Activated CD4-positive, alpha-beta memory T cell treated with anti-CD3 and anti-CD28 coated beads, Interleukin-2, amount 10 ng/mL, durations not matched to agents 7 days and 5 days (primary cell): ENCODE measurements at regions not wholly inside any gene's neighbourhood (a gene's known extent, or its start where the extent isn't known, plus 50 kb on each side); places are given as distances from the start of the nearest gene placed in this dataset.

Experiments
- CTCF ChIA-PET: fragments of 350-600 bp; sonication (Branson Sonifier 250); formaldehyde crosslinking; loops from one replicate; lab custom pipeline; 2021; ENCODE audit warnings: antibody characterized with exemption, inconsistent platforms; lab: Charles Lee
- POLR2A ChIA-PET: fragments of 350-600 bp; sonication (Branson Sonifier 250); formaldehyde crosslinking; loops from one replicate; lab custom pipeline; 2021; ENCODE audit warnings: antibody characterized with exemption; lab: Charles Lee
- DNase-seq: peaks from one replicate; pipeline ENCODE4 v3.0.0-alpha.2; 2020
- H3K27ac Mint-ChIP-seq: one replicate; pipeline ENCODE4 v1.8.0; 2021; ENCODE audit warnings: mild to moderate bottlenecking, mixed read lengths
- H3K27me3 Mint-ChIP-seq: one replicate; pipeline ENCODE4 v1.8.0; 2021; ENCODE audit warnings: mixed read lengths
- H3K36me3 Mint-ChIP-seq: one replicate; pipeline ENCODE4 v1.8.0; 2021; ENCODE audit warnings: low read depth, mixed read lengths
- H3K4me1 Mint-ChIP-seq: one replicate; pipeline ENCODE4 v1.8.0; 2021; ENCODE audit warnings: mixed read lengths
- H3K4me3 Mint-ChIP-seq: one replicate; pipeline ENCODE4 v1.8.0; 2021; ENCODE audit warnings: mild to moderate bottlenecking, mixed read lengths
- H3K9me3 Mint-ChIP-seq: one replicate; pipeline ENCODE4 v1.8.0; 2021; ENCODE audit warnings: mixed read lengths

DNA sequence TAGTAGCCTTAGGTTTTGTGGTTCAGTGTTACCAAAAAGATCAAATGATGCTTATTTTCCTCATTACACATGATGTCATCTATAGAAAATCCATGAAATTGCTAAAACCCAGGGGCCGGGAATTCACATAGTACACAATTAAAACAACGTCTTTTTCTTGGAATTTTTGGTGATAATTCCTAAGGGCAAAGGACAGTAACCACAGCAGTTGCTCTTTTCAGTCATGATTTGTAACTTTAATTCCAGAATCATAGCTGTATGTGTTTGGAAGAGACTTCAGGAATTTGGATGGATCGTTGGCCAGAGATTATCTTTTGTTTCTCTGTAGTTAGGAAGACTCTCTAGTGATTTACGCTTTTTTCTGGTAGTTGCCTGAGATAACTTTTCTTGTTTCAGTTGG is 748.7 kb downstream of the TLE4 start:
- Mint-ChIP-seq H3K27me3 (no peaks in the 10 kb centered on the region), H3K27ac (no peak overlapping the region), H3K36me3 (no peaks in the 10 kb centered on the region), H3K4me1 (no peaks in the 10 kb centered on the region), H3K9me3 (no peaks in the 10 kb centered on the region), H3K4me3 (no peak overlapping the region)
- ChIA-PET CTCF (interaction anchor here (0.6 kb wide), 1 partner anchor 1103 kb away, joined by 3 read pairs; no protein-coding TSS in a partner anchor), POLR2A (no interaction called here)
- no peak for DNase-seq

DNA sequence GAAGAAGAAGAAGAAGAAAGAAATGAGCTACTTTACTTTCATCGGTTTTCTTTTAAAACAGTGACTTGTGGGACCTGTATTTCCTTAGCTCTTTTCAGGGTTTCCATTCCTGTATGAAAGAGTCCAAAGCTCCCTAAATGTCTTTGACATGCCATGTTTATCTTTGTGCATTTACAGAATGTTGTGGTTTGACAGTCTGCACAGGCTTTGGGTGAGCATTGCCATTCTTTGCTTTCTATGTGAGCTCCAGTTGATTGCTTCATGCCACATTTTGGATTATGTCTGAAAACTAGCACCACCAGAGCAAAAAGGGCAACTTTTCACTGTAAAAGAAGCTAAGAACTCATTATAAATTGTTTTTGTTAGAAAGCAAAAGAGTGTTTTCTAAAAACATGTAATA is 733.4 kb downstream of the TLE4 start:
- CTCF ChIA-PET = no interaction called here
- H3K27ac Mint-ChIP-seq = no peak overlapping the region
- no peaks in the 10 kb centered on the region for H3K36me3 Mint-ChIP-seq
- DNase-seq = no peak
- H3K9me3 Mint-ChIP-seq = no peaks in the 10 kb centered on the region
- no peaks in the 10 kb centered on the region for H3K27me3 Mint-ChIP-seq
- POLR2A ChIA-PET = no interaction called here
- no peak overlapping the region for H3K4me3 Mint-ChIP-seq
- no peaks in the 10 kb centered on the region for H3K4me1 Mint-ChIP-seq

DNA sequence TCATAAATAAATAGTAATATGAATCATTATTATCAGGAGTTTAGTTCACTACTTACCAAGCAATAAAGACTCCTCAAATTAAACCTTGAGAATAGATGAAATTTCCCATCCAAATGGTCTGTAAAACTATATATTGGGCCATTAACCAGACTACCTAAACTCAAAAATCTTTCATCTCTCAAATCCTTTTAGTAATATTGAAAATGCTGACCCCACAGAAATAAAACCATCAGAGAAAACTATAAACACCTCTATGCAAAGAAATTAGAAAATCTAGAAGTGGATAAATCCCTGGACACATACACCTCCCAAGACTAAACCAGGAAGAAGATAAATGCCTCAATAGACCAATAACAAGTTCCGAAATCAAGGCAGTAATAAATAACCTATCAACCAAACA is 723.2 kb downstream of the TLE4 start:
- ChIA-PET CTCF (no interaction called here), POLR2A (no interaction called here)
- H3K36me3 Mint-ChIP-seq = no peaks in the 10 kb centered on the region
- H3K27me3 Mint-ChIP-seq = no peaks in the 10 kb centered on the region
- no peak overlapping the region for H3K27ac Mint-ChIP-seq
- H3K4me3 Mint-ChIP-seq = no peak overlapping the region
- peaks cover 14% of the 10 kb centered on the region for H3K9me3 Mint-ChIP-seq
- DNase-seq = no peak
- H3K4me1 Mint-ChIP-seq = no peaks in the 10 kb centered on the region

DNA sequence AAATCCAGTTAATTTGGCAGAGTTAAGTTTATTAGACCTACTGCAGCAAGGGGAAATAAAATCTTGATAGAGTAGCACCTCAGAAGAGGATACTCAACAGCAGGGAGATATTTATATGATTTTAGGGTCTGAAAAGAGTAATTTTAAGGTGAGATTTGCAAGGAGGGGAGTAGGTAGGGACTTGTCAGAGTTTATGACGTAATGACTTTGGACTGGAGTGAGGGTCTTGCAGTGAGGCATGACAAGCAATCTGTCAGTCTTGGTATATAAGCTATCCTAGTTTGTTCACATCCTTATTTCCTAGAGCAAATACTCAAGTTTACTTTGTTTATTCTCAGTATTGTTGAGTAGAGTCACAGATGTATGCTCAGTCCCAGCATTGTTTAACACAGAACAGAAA is 722.6 kb downstream of the TLE4 start:
- ChIA-PET CTCF (no interaction called here), POLR2A (no interaction called here)
- Mint-ChIP-seq H3K36me3 (no peaks in the 10 kb centered on the region), H3K9me3 (peaks cover 11% of the 10 kb centered on the region), H3K27ac (no peak overlapping the region), H3K4me3 (no peak overlapping the region), H3K4me1 (no peaks in the 10 kb centered on the region), H3K27me3 (no peaks in the 10 kb centered on the region)
- no peak for DNase-seq

DNA sequence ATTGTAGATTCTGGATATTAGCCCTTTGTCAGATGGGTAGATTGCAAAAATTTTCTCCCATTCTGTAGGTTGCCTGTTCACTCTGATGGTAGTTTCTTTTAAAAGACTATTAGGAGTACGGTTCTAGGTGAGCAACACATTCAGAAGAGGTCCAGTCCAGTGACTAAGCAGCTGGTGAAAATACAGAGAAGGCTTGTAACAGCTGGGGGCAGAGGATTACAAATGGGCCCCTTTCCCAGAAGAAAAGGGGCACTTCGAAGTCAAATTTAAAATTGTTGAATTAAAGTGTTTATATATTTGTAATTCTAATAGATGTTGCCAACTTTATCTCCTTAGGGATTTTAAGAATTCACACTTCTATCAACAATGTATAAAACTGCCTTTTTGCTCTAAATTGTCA is 720.5 kb downstream of the TLE4 start:
- CTCF ChIA-PET = no interaction called here
- Mint-ChIP-seq H3K36me3 (no peaks in the 10 kb centered on the region), H3K27ac (no peak overlapping the region), H3K9me3 (peaks cover 9% of the 10 kb centered on the region), H3K4me1 (no peaks in the 10 kb centered on the region), H3K4me3 (no peak overlapping the region), H3K27me3 (no peaks in the 10 kb centered on the region)
- POLR2A ChIA-PET = no interaction called here
- no peak for DNase-seq

DNA sequence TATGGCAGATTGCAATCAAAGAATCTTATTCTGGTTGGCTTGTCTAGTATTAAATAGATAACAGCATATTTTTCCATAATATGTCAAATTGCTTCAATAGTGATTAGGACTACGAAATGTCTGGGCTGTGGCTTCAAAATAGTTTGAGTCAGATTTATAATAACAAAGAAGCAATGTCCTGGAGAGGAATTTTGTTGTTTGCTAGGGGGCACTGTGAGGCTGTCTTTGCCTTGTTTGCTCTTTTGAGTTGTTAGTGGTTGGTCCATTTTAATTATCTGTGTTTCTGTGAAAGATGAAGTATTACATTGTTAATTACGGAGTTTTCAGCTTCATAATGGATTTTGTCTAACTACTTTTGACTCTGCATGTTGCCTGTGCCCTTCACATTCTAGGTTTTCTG is 713.6 kb downstream of the TLE4 start:
- no peaks in the 10 kb centered on the region for H3K27me3 Mint-ChIP-seq
- no peaks in the 10 kb centered on the region for H3K4me1 Mint-ChIP-seq
- POLR2A ChIA-PET = no interaction called here
- no peak overlapping the region for H3K4me3 Mint-ChIP-seq
- CTCF ChIA-PET = no interaction called here
- no peak for DNase-seq
- no peaks in the 10 kb centered on the region for H3K36me3 Mint-ChIP-seq
- no peak overlapping the region for H3K27ac Mint-ChIP-seq
- H3K9me3 Mint-ChIP-seq = peaks cover 3% of the 10 kb centered on the region

DNA sequence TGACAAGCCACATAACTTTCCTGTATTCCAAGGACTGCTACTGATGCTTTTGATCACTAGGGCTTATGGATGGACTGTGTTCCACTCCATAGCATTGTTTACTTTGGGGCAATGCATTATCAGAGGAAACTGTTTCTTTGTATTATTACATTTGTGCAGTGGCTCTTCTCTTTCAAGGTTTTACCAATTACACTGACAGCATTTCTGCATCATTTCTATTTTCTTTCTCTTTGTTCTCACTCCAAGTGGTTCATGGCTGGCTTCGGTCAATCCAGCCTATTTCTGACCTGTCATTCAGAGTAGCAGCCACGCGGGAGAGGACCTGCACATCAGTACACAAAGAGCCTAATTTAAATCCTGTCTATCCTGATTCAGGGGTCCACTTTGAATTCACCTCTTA is 711.0 kb downstream of the TLE4 start:
- Mint-ChIP-seq H3K4me3 (no peak overlapping the region), H3K27me3 (no peaks in the 10 kb centered on the region), H3K27ac (no peak overlapping the region), H3K36me3 (no peaks in the 10 kb centered on the region), H3K9me3 (peaks cover 3% of the 10 kb centered on the region), H3K4me1 (no peaks in the 10 kb centered on the region)
- DNase-seq = no peak
- POLR2A ChIA-PET = no interaction called here
- CTCF ChIA-PET = no interaction called here

DNA sequence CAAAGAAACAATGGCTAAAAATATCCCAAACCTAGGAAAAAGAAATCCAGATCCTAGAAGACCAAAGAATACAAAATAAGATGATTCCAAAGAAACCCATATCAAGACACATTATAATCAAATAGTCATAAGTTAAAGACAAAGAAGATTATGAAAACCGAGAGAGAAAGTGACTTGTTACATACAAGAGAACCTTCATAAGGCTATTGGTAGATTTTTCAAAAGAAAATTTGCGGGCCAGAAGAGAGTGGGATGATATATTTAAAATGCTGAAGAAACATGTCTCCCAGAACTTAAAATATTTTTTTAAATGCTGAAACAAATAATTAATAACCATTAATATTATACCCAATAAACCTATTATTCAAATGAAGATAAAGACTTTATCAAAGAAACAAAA is 687.3 kb downstream of the TLE4 start:
- Mint-ChIP-seq H3K36me3 (no peaks in the 10 kb centered on the region), H3K9me3 (peaks cover 10% of the 10 kb centered on the region), H3K27me3 (no peaks in the 10 kb centered on the region), H3K4me1 (no peaks in the 10 kb centered on the region), H3K27ac (no peak overlapping the region), H3K4me3 (no peak overlapping the region)
- CTCF ChIA-PET = no interaction called here
- POLR2A ChIA-PET = no interaction called here
- DNase-seq = no peak

DNA sequence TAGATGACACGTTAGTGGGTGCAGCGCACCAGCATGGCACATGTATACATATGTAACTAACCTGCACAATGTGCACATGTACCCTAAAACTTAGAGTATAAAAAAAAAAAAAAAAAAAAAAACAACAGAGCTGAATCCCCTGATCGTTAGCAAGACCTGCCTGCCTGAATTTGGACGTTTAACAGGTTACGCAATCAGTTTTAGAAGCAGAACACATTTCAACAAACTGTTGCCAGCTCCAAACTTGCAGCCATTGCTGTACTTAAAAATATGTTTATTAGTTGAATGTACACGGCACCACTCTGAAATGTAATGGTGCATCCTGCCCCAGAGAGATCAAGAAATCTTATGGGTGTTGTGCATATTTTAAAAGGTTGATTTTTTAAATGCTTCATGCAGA is 680.0 kb downstream of the TLE4 start:
- H3K36me3 Mint-ChIP-seq = no peaks in the 10 kb centered on the region
- no peak overlapping the region for H3K27ac Mint-ChIP-seq
- no peaks in the 10 kb centered on the region for H3K4me1 Mint-ChIP-seq
- CTCF ChIA-PET = no interaction called here
- POLR2A ChIA-PET = no interaction called here
- DNase-seq = no peak
- no peaks in the 10 kb centered on the region for H3K9me3 Mint-ChIP-seq
- H3K27me3 Mint-ChIP-seq = no peaks in the 10 kb centered on the region
- H3K4me3 Mint-ChIP-seq = no peak overlapping the region

DNA sequence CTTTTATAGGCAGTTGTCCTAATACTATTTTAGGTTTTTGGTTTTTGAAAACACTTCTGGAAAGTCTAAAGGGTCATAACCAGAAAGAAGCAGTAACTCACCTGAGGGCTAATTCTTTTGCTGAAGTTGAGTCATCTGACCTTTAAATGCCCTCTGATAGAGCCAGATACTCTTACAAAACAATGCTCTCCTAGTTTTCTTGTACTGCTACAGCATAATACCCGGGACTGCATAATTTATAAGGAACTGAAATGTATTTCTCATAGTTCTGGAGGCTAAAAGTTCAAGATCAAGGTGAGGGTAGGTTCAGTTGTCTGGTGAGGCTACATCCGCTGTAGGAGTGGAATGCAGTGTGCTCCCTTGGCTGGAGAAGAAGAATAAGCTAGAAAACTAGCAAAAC is 670.3 kb downstream of the TLE4 start:
- no peak for DNase-seq
- no peak overlapping the region for H3K4me3 Mint-ChIP-seq
- no peak overlapping the region for H3K27ac Mint-ChIP-seq
- POLR2A ChIA-PET = no interaction called here
- peaks cover 2% of the 10 kb centered on the region for H3K9me3 Mint-ChIP-seq
- no peaks in the 10 kb centered on the region for H3K36me3 Mint-ChIP-seq
- CTCF ChIA-PET = no interaction called here
- H3K4me1 Mint-ChIP-seq = no peaks in the 10 kb centered on the region
- H3K27me3 Mint-ChIP-seq = no peaks in the 10 kb centered on the region

DNA sequence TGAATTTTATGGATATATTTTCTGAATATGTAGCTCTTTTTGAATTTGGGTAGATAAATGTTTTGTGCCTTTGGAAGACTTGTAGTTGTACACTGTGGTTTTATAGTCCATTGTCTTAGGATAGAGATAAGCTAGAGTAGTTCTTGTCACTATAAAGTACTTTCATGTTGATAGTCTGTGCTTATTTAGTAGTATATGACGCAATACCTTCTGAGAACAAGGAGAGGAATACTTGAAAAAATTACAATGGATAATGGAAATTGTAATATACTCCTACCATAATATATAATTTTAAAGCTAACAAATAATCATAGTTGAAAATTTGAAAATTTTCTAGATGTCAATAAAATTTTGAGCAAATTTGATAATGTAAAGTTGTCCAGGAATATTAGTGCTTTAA is 664.0 kb downstream of the TLE4 start:
- Mint-ChIP-seq H3K36me3 (no peaks in the 10 kb centered on the region), H3K9me3 (peaks cover 4% of the 10 kb centered on the region), H3K4me1 (no peaks in the 10 kb centered on the region), H3K27ac (no peak overlapping the region), H3K27me3 (no peaks in the 10 kb centered on the region), H3K4me3 (no peak overlapping the region)
- POLR2A ChIA-PET = no interaction called here
- DNase-seq = no peak
- CTCF ChIA-PET = no interaction called here

DNA sequence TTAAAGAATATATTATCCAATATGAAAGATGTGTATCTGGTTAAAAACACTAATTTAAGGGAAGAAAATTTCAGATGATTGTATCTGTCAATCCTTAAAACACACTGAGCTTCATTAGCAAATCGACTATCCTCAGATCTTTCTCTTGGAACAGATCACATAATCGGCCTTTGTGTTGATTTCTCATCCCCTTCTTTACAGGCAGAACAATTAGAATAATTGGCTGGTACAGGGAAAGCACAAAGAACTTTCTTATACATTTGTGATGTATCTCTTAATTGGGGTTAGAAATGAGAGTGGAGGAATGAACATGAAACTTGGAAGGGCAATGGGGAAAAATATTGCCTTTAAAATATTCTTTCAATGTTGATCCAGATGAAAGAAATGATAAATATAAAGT is 662.1 kb downstream of the TLE4 start:
- Mint-ChIP-seq H3K4me3 (no peak overlapping the region), H3K27me3 (no peaks in the 10 kb centered on the region), H3K9me3 (peaks cover 4% of the 10 kb centered on the region), H3K36me3 (no peaks in the 10 kb centered on the region), H3K4me1 (no peaks in the 10 kb centered on the region), H3K27ac (no peak overlapping the region)
- ChIA-PET CTCF (no interaction called here), POLR2A (no interaction called here)
- DNase-seq = no peak

DNA sequence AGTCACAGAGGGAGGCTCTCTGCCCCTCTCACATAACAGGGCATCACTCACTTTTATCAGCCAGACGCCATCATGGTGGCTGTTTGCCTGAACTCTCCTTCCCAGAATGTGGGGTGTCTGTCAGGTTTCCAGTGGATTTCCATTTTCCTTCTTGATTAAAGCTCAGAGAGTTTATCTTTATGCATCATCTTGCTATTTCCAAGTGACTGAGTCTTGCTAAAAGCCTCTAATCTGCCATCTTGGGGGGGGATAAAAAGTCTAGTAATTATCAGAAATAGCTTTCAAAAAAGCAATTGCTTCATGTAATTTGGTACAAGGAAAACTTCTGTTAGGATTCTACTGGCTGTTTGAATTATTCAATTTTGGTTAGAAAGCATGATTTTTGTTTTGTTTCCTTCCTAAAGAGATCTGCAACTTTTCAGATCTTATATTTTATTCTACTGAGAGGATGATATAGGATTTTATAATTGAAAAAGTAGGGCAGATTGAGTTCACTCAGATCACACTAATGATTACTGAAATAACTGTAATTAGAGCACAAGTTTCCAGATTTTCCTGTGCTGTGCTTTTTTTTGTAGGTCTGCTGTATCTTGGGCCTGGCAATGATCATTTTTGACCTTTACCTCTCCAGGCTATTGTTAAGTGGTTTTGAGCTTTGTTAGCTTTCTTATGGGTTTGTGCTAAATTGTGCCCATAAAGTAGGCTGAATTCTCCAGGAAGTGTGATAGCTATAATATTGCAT is 661.5 kb downstream of the TLE4 start:
- POLR2A ChIA-PET = no interaction called here
- H3K36me3 Mint-ChIP-seq = no peaks in the 10 kb centered on the region
- no peaks in the 10 kb centered on the region for H3K4me1 Mint-ChIP-seq
- no peaks in the 10 kb centered on the region for H3K27me3 Mint-ChIP-seq
- CTCF ChIA-PET = no interaction called here
- H3K9me3 Mint-ChIP-seq = peaks cover 4% of the 10 kb centered on the region
- H3K4me3 Mint-ChIP-seq = no peak overlapping the region
- H3K27ac Mint-ChIP-seq = no peak overlapping the region
- DNase-seq = no peak

DNA sequence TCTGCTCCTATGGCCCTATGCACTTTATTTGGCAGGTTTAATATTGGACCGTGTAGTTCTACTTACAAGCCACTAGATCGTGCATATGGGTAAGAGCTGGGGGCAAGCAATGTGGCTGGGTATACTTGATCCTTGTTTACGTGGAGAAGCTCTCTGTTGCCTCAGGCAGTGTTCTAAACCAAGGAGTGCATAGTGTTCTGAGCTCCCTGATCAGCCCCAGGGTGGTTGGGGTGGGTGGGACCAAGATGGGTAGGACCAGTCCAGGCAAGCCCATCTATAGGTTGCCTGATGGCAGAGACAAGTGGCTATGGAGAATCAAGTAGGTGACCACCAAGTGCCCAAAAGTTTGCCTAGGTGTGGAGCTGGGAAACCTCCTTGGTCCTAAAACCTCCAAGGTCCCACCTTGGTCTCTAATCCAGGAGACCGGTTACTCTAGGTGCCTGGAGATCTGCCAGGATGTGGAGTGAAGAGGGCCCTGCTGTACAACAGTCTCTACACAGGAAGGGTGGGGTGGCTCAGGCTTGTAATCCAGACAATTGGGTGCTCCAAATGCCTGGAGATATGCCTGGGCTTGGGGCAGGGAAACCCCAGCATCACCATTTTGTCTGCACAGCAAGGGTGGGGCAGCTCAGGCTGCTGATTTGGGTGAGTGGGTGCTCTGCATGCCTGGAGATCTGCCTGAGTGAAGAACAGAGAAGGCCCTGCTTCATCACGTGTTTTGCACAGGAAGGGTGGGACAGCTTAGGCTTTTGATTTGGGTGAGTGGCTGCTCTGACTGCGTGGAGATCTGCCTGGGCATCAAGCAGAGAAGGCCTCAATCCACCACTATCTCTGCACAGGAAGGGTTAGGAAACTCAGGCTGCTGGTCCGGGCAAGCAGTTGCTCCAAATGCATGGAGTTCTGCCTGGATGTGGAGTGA is 659.8 kb downstream of the TLE4 start:
- no peak overlapping the region for H3K4me3 Mint-ChIP-seq
- H3K27ac Mint-ChIP-seq = no peak overlapping the region
- ChIA-PET CTCF (no interaction called here), POLR2A (no interaction called here)
- H3K9me3 Mint-ChIP-seq = peaks cover 2% of the 10 kb centered on the region
- H3K27me3 Mint-ChIP-seq = no peaks in the 10 kb centered on the region
- H3K4me1 Mint-ChIP-seq = no peaks in the 10 kb centered on the region
- no peak for DNase-seq
- no peaks in the 10 kb centered on the region for H3K36me3 Mint-ChIP-seq
